ENCODE measurements at regions not wholly inside any gene's neighbourhood (a gene's known extent, or its start where the extent isn't known, plus 50 kb on each side); places are given as distances from the start of the nearest gene placed in this dataset.
"Not testable (repeated sequence)": the region's sequence is repeated elsewhere in the genome, so short reads cannot be mapped to it uniquely, and the experiment has no call there.

- H3K36me3 ChIP-seq = no peaks in the 10 kb centered on the region
- H3K9me3 ChIP-seq = peaks cover 0 to 7% (median 3%) of the 10 kb centered on the region in 4 donors
- H3K27me3 ChIP-seq = no peaks in the 10 kb centered on the region
- H3K4me3 ChIP-seq = no peak overlapping the region
- no peak overlapping the region for H3K27ac ChIP-seq
- TF ChIP-seq POLR2A (IDR thresholded peaks at IDR 0.05) = no peak
- TF ChIP-seq, protein P1, sequence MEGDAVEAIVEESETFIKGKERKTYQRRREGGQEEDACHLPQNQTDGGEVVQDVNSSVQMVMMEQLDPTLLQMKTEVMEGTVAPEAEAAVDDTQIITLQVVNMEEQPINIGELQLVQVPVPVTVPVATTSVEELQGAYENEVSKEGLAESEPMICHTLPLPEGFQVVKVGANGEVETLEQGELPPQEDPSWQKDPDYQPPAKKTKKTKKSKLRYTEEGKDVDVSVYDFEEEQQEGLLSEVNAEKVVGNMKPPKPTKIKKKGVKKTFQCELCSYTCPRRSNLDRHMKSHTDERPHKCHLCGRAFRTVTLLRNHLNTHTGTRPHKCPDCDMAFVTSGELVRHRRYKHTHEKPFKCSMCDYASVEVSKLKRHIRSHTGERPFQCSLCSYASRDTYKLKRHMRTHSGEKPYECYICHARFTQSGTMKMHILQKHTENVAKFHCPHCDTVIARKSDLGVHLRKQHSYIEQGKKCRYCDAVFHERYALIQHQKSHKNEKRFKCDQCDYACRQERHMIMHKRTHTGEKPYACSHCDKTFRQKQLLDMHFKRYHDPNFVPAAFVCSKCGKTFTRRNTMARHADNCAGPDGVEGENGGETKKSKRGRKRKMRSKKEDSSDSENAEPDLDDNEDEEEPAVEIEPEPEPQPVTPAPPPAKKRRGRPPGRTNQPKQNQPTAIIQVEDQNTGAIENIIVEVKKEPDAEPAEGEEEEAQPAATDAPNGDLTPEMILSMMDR (IDR thresholded peaks at IDR 0.05) = no peak
- no peaks in the 10 kb centered on the region for H3K4me1 ChIP-seq
- no peak for DNase-seq
Observed at GRCh38 chr5:172521338-172521932, 67.1 kb upstream of the SH3PXD2B start.

- Histone ChIP-seq H3K4me1 (no peaks in the 10 kb centered on the region), H3K36me3 (no peaks in the 10 kb centered on the region), H3K27me3 (no peaks in the 10 kb centered on the region), H3K27ac (no peak overlapping the region), H3K4me3 (no peak overlapping the region), H3K9me3 (peaks cover 0 to 11% (median 0%) of the 10 kb centered on the region in 4 donors)
- no peak for DNase-seq
- TF ChIP-seq, protein P1 (IDR thresholded peaks at IDR 0.05) = no peak
- no peak for TF ChIP-seq POLR2A (IDR thresholded peaks at IDR 0.05)
Observed at GRCh38 chr5:172511952-172512351, 57.6 kb upstream of the SH3PXD2B start.

DNA sequence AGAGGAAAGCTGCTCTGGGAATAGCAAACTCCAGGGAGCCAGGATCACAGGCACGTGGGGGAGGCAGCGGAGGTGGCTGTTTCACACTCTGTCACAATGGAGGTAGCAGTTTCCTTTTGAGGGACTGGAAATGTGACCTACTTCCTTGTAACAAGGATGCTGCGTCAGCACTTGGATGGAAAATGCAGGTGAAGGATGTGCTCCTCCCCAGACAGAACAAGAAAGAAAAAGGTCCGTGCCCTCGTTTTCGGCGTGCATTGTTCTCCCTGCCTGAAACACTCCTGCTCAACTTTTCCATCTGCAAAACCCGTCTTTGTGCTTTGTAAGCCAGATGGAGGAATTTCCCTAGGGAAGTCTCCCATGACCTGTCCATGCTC is 55.1 kb upstream of the SH3PXD2B start:
- peaks cover 0 to 4% (median 0%) of the 10 kb centered on the region in 4 donors for H3K4me1 ChIP-seq
- H3K27me3 ChIP-seq = no peaks in the 10 kb centered on the region
- TF ChIP-seq, protein P1 (IDR thresholded peaks at IDR 0.05) = no peak
- H3K9me3 ChIP-seq = peaks cover 0 to 11% (median 0%) of the 10 kb centered on the region in 4 donors
- no peaks in the 10 kb centered on the region for H3K36me3 ChIP-seq
- DNase-seq = peak in 1 of 3 donors; percentile 42
- no peak overlapping the region for H3K27ac ChIP-seq
- H3K4me3 ChIP-seq = no peak overlapping the region

DNA sequence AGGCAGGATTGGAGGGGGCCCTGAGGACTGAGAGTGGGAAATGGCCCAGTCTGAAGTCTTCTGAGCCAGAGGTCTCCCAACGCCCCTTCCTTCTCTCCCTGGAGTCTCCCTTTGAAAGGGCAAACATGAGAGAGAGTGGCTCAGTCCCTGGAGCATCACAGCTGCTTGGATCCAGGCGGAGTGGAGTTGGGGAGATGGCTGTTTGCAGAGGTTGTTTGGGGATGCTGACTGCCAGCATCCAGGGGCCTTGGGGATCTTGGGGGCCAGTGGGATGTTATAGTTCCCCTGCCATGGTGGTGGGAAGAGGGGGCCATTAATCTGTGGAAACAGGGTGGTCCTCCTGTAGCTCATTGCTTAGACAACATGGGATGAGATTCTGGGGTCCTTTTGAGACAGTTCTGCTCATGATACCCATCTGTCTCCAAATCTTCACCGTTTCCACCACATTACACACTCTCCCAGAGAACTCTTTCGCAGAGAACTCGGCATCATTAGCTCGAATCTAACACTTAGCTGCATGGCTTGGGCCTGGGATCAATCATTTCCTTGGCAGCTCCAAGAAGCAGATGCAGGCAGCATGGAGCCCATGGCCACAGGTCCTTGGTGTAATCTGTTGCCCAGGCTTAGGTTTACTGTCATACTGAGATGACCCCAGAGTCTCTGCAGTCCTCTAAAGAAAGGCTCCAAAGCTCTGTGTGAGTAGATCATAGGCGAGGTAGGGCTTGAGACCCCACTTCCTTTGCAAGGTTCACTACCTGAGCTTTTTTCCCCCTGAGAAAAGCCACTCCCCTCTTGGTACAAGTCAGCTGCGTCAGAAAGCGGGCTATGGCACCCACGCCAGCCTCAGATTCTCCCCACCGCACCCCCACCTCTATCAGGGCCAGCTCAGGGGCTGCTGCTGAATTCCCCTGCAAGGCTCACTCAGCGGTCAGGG is 54.4 kb upstream of the SH3PXD2B start:
- H3K36me3 ChIP-seq = no peaks in the 10 kb centered on the region
- H3K27ac ChIP-seq = no peak overlapping the region
- peaks cover 0 to 10% (median 0%) of the 10 kb centered on the region in 4 donors for H3K4me1 ChIP-seq
- peak in 2 of 3 donors; percentile 6 to 41 for DNase-seq
- TF ChIP-seq, protein P1 (IDR thresholded peaks at IDR 0.05) = no peak
- H3K9me3 ChIP-seq = peaks cover 0 to 11% (median 0%) of the 10 kb centered on the region in 4 donors
- no peaks in the 10 kb centered on the region for H3K27me3 ChIP-seq
- H3K4me3 ChIP-seq = no peak overlapping the region

DNA sequence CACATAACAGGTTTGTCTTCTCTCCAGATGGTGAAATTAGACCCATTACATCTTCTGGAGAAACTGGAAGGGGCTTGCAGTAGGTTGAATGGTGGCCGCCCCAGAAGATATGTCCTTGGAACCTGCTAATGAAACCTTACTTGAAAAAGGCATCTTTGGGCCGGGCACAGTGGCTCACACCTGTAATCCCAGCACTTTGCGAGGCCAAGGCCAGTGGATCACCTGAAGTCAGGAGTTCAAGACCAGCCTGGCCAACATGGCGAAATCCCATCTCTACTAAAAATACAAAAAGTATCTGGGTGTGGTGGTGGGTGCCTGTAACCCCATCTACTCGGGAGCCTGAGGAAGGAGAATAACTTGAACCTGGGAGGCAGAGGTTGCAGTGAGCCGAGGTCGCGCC is 53.2 kb upstream of the SH3PXD2B start:
- not testable (repeated sequence) for H3K27ac ChIP-seq, H3K36me3 ChIP-seq, H3K27me3 ChIP-seq, H3K4me3 ChIP-seq
- H3K4me1 ChIP-seq = peaks cover 0 to 15% (median 0%) of the 10 kb centered on the region in 4 donors
- peak in 2 of 3 donors; percentile 3 to 25 for DNase-seq
- H3K9me3 ChIP-seq = peaks cover 0 to 11% (median 0%) of the 10 kb centered on the region in 4 donors

DNA sequence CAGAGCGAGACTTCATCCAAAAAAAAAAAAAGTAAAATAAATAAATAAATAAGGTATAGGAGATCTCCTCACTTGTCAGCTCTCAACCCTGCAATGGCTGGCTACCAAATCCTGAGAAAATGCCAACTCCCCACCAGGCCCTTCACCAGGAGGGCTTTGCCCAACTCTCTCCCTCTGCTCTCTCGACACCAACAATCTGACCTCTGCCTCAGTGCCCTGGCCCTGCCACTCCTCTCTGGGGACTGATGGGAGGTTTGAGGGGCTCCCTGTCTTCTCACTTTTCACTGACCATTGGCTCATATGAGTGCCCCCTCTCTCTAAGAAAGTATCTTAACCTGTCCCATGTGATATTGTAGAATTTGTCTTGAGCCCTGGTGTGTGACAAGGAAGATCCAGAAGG is 52.6 kb upstream of the SH3PXD2B start:
- Histone ChIP-seq H3K36me3 (no peaks in the 10 kb centered on the region), H3K9me3 (peaks cover 0 to 9% (median 0%) of the 10 kb centered on the region in 4 donors), H3K27ac (no peak overlapping the region), H3K4me3 (no peak overlapping the region), H3K4me1 (peaks cover 0 to 15% (median 0%) of the 10 kb centered on the region in 4 donors), H3K27me3 (no peaks in the 10 kb centered on the region)
- TF ChIP-seq POLR2A (IDR thresholded peaks at IDR 0.05) = no peak
- TF ChIP-seq, protein P1 (IDR thresholded peaks at IDR 0.05) = no peak
- peak in 1 of 3 donors; percentile 2 for DNase-seq
